Common myeloid progenitor, CD34-positive (primary cell): ENCODE measurements at regions not wholly inside any gene's neighbourhood (a gene's known extent, or its start where the extent isn't known, plus 50 kb on each side); places are given as distances from the start of the nearest gene placed in this dataset.

Experiments used
- CTCF ChIA-PET: fragments of 350-600 bp; sonication (Branson Sonifier 250); formaldehyde crosslinking; loops from one replicate; lab custom pipeline; 2021; ENCODE audit warnings: antibody characterized with exemption; lab: Charles Lee
- POLR2A ChIA-PET: fragments of 350-600 bp; sonication (Branson Sonifier 250); formaldehyde crosslinking; loops from one replicate; lab custom pipeline; 2021; ENCODE audit warnings: antibody characterized with exemption; lab: Charles Lee
- DNase-seq, 3 donors: peaks; one replicate each; pipeline versions ENCODE4 v3.0.0 to v3.0.0-alpha.2; 2013
- H3K27ac ChIP-seq, 2 experiments: 1 replicate in 1 of 2; 2 replicates in 1 of 2; pipeline ENCODE4 v1.7.0; 2013; ENCODE audit warnings: inconsistent platforms in 2 of 2, low read length in 2 of 2, mild to moderate bottlenecking in 2 of 2, low read depth in 1 of 2, moderate library complexity in 1 of 2; ENCODE audit not compliant: severe bottlenecking in 2 of 2, insufficient read depth in 1 of 2, poor library complexity in 1 of 2
- H3K27me3 ChIP-seq, 5 experiments: replicated peaks in 2 of 5; 1 replicate in 3 of 5; 2 replicates in 2 of 5; pipeline versions ENCODE4 v1.6.1 to v1.7.0; 2013; ENCODE audit warnings: low read length in 4 of 5, mild to moderate bottlenecking in 2 of 5, moderate library complexity in 2 of 5, inconsistent platforms in 1 of 5; ENCODE audit not compliant: insufficient read depth in 5 of 5, control insufficient read depth in 4 of 5
- H3K36me3 ChIP-seq, 4 experiments: 1 replicate in 2 of 4; 2 replicates in 2 of 4; pipeline versions ENCODE4 v1.6.1 to v1.7.0; 2013; ENCODE audit warnings: low read length in 3 of 4, control low read depth in 1 of 4, mild to moderate bottlenecking in 1 of 4; ENCODE audit not compliant: control insufficient read depth in 4 of 4, insufficient read depth in 4 of 4
- H3K4me1 ChIP-seq, 4 experiments: 1 replicate in 3 of 4; 2 replicates in 1 of 4; pipeline versions ENCODE4 v1.6.1 to v1.7.1; 2013; ENCODE audit warnings: low read length in 3 of 4, mild to moderate bottlenecking in 3 of 4, control low read depth in 1 of 4, inconsistent platforms in 1 of 4, moderate library complexity in 1 of 4; ENCODE audit not compliant: control insufficient read depth in 4 of 4, insufficient read depth in 4 of 4; ENCODE audit errors: control extremely low read depth in 1 of 4
- H3K4me3 ChIP-seq, 7 experiments: 1 replicate in 4 of 7; 2 replicates in 3 of 7; pipeline versions ENCODE4 v1.5.1 to v1.7.0; 2013; ENCODE audit warnings: mild to moderate bottlenecking in 7 of 7, low read length in 6 of 7, moderate library complexity in 6 of 7, inconsistent platforms in 2 of 7, low read depth in 2 of 7, control low read depth in 1 of 7; ENCODE audit not compliant: insufficient read depth in 4 of 7, control insufficient read depth in 1 of 7; ENCODE audit errors: extremely low read depth in 1 of 7
- H3K9me3 ChIP-seq, 5 experiments: 1 replicate in 4 of 5; 2 replicates in 1 of 5; pipeline versions ENCODE4 v1.6.1 to v1.7.1; 2013; ENCODE audit warnings: low read length in 4 of 5, mild to moderate bottlenecking in 2 of 5, inconsistent platforms in 1 of 5, low read depth in 1 of 5, moderate library complexity in 1 of 5; ENCODE audit not compliant: control insufficient read depth in 4 of 5, insufficient read depth in 2 of 5; ENCODE audit errors: control extremely low read depth in 1 of 5
- WGBS: methylation state at CpG from one replicate; pipeline ENCODE4 v1.1.5; 2013; ENCODE audit not compliant: insufficient coverage; 5-methylcytosine and 5-hydroxymethylcytosine counted together

- CTCF ChIA-PET = interaction anchor here (0.6 kb wide), 1 partner anchor 123 kb away, joined by 3 read pairs; no protein-coding TSS in a partner anchor
- Histone ChIP-seq H3K36me3 (no peaks in the 10 kb centered on the region), H3K4me1 (peaks cover 5 to 71% (median 23%) of the 10 kb centered on the region in 4 experiments), H3K9me3 (no peaks in the 10 kb centered on the region), H3K27ac (no peak overlapping the region), H3K27me3 (no peaks in the 10 kb centered on the region), H3K4me3 (no peak overlapping the region)
- WGBS = no CpG with 5 or more reads among the region's 1 CpG
- POLR2A ChIA-PET = no interaction called here
- no peak for DNase-seq
Measured at GRCh38 chr6:7045746-7046145, 62.0 kb upstream of the RREB1 start.

- Histone ChIP-seq H3K4me1 (peaks cover 0 to 72% (median 23%) of the 10 kb centered on the region in 4 experiments), H3K9me3 (no peaks in the 10 kb centered on the region), H3K27ac (no peak overlapping the region), H3K27me3 (no peaks in the 10 kb centered on the region), H3K4me3 (no peak overlapping the region), H3K36me3 (no peaks in the 10 kb centered on the region)
- ChIA-PET CTCF (interaction anchor here (0.9 kb wide), 2 partner anchors 20 to 335 kb away, joined by 3 read pairs; no protein-coding TSS in a partner anchor), POLR2A (no interaction called here)
- WGBS = no CpG with 5 or more reads among the region's 1 CpG
- DNase-seq = no peak
Measured at GRCh38 chr6:7047128-7047527, 60.6 kb upstream of the RREB1 start.

DNA sequence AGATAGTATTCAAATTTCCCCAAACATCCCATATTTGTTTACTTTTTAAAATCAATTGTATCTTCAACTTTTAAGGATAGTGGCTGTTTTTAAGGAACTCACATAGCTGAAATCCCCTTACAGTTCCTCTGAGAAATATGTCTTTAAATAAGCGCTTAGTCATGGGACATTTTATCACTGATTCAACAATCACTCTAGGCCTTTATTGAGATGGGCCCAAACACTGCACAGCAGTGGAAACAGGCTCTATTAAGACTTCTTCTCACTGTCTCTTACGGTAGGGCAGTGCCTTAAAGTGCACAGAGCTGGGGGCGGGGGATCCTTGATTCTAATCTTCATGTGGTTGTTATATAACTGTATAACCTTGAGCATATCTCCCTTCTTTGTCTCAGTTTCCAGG, 59.8 kb upstream of the RREB1 start:
- WGBS = 100% methylated on average over 1 of the region's 3 CpGs
- H3K27me3 ChIP-seq = no peaks in the 10 kb centered on the region
- ChIA-PET CTCF (interaction anchor here (0.6 to 1.4 kb wide), 3 partner anchors 139 to 371 kb away, joined by 3 read pairs; no protein-coding TSS in a partner anchor), POLR2A (interaction anchor here (0.7 kb wide), 1 partner anchor 59 kb away, joined by 3 read pairs; no protein-coding TSS in a partner anchor)
- DNase-seq = peak in 2 of 3 donors; percentile 74 to 79
- no peaks in the 10 kb centered on the region for H3K36me3 ChIP-seq
- no peak overlapping the region for H3K4me3 ChIP-seq
- H3K27ac ChIP-seq = peak overlapping the region in 1 of 2 experiments; percentile 29
- H3K9me3 ChIP-seq = no peaks in the 10 kb centered on the region
- peaks cover 0 to 71% (median 21%) of the 10 kb centered on the region in 4 experiments for H3K4me1 ChIP-seq

GRCh38 chr6:7048894-7049293, 58.9 kb upstream of the RREB1 start:
- Histone ChIP-seq H3K9me3 (no peaks in the 10 kb centered on the region), H3K4me1 (peaks cover 3 to 75% (median 26%) of the 10 kb centered on the region in 4 experiments), H3K4me3 (no peak overlapping the region), H3K27me3 (no peaks in the 10 kb centered on the region), H3K27ac (no peak overlapping the region), H3K36me3 (no peaks in the 10 kb centered on the region)
- no peak for DNase-seq
- POLR2A ChIA-PET = no interaction called here
- CTCF ChIA-PET = interaction anchor here (0.5 to 1.4 kb wide), 3 partner anchors 18 to 372 kb away, joined by 3 to 4 read pairs (median 3); no protein-coding TSS in a partner anchor
- 100% methylated on average over 1 of the region's 2 CpGs for WGBS

- no CpG with 5 or more reads among the region's 2 CpGs for WGBS
- Histone ChIP-seq H3K4me3 (no peak overlapping the region), H3K9me3 (no peaks in the 10 kb centered on the region), H3K4me1 (peaks cover 3 to 81% (median 26%) of the 10 kb centered on the region in 4 experiments), H3K27ac (no peak overlapping the region), H3K27me3 (no peaks in the 10 kb centered on the region), H3K36me3 (no peaks in the 10 kb centered on the region)
- ChIA-PET CTCF (no interaction called here), POLR2A (no interaction called here)
- peak in 2 of 3 donors; percentile 56 to 60 for DNase-seq
Measured at GRCh38 chr6:7050004-7050403, 57.8 kb upstream of the RREB1 start.

- H3K36me3 ChIP-seq = no peaks in the 10 kb centered on the region
- CTCF ChIA-PET = interaction anchor here (1.8 kb wide), 1 partner anchor 22 kb away, joined by 4 read pairs; no protein-coding TSS in a partner anchor
- peak in 2 of 3 donors; percentile 31 to 52 for DNase-seq
- WGBS = 19% methylated on average over 65 of the region's 68 CpGs
- H3K4me3 ChIP-seq = peak overlapping the region; percentile 52 to 94 (median 73)
- H3K27me3 ChIP-seq = no peaks in the 10 kb centered on the region
- POLR2A ChIA-PET = interaction anchor here (0.6 to 1.3 kb wide), 4 partner anchors 35 to 225 kb away, joined by 3 to 6 read pairs (median 4); partner anchors contain the start of gene RREB1
- H3K27ac ChIP-seq = peak overlapping the region; percentile 50 to 77
- peaks cover 3 to 82% (median 26%) of the 10 kb centered on the region in 4 experiments for H3K4me1 ChIP-seq
- no peaks in the 10 kb centered on the region for H3K9me3 ChIP-seq
Measured at GRCh38 chr6:7050872-7051779, 56.6 kb upstream of the RREB1 start.
